Calu3 (cell line): ENCODE measurements at regions not wholly inside any gene's neighbourhood (a gene's known extent, or its start where the extent isn't known, plus 50 kb on each side); places are given as distances from the start of the nearest gene placed in this dataset.

Experiments used
- BruUV-seq: library from RNA; stranded (reverse); fragments of 400-500 nt; replicated peaks from 2 replicates; lab custom pipeline; 2021; lab: Mats Ljungman, UMichigan
- CTCF ChIA-PET: fragments of 300-600 bp; sonication (Branson Sonifier 250); formaldehyde crosslinking; loops from one replicate; lab custom pipeline; 2022; ENCODE audit warnings: antibody characterized with exemption; lab: Charles Lee
- DNase-seq: peaks from one replicate; pipeline ENCODE4 v3.0.0; 2022
- H3K27ac Mint-ChIP-seq: one replicate; pipeline ENCODE4 v1.8.0; 2022; ENCODE audit warnings: mixed read lengths; ENCODE audit not compliant: unreplicated experiment
- H3K27me3 Mint-ChIP-seq: one replicate; pipeline ENCODE4 v1.8.0; 2022; ENCODE audit warnings: mixed read lengths; ENCODE audit not compliant: unreplicated experiment
- H3K36me3 Mint-ChIP-seq: one replicate; pipeline ENCODE4 v1.8.0; 2022; ENCODE audit warnings: mild to moderate bottlenecking, moderate library complexity, mixed read lengths; ENCODE audit not compliant: insufficient read depth, unreplicated experiment
- H3K4me1 Mint-ChIP-seq: one replicate; pipeline ENCODE4 v1.8.0; 2022; ENCODE audit warnings: mild to moderate bottlenecking, low read depth, mixed read lengths; ENCODE audit not compliant: unreplicated experiment
- H3K4me3 Mint-ChIP-seq: one replicate; pipeline ENCODE4 v1.8.0; 2022; ENCODE audit warnings: mild to moderate bottlenecking, low read depth, moderate library complexity, mixed read lengths; ENCODE audit not compliant: unreplicated experiment
- H3K9me3 Mint-ChIP-seq: one replicate; pipeline ENCODE4 v1.8.0; 2022; ENCODE audit warnings: low read depth, mixed read lengths; ENCODE audit not compliant: unreplicated experiment
- intact Hi-C: fragments of 100-400 bp; cut with micrococcal nuclease; formaldehyde crosslinking; loops from one replicate; pipeline ENCODE4 v1.10.0; 2022; ENCODE audit not compliant: unreplicated experiment
- TF ChIP-seq, protein P1 (sequence below): fragments of 200-600 bp; IDR thresholded peaks from one replicate; pipeline ENCODE4 v1.8.0; 2022; ENCODE audit warnings: antibody characterized with exemption; ENCODE audit not compliant: unreplicated experiment

DNA sequence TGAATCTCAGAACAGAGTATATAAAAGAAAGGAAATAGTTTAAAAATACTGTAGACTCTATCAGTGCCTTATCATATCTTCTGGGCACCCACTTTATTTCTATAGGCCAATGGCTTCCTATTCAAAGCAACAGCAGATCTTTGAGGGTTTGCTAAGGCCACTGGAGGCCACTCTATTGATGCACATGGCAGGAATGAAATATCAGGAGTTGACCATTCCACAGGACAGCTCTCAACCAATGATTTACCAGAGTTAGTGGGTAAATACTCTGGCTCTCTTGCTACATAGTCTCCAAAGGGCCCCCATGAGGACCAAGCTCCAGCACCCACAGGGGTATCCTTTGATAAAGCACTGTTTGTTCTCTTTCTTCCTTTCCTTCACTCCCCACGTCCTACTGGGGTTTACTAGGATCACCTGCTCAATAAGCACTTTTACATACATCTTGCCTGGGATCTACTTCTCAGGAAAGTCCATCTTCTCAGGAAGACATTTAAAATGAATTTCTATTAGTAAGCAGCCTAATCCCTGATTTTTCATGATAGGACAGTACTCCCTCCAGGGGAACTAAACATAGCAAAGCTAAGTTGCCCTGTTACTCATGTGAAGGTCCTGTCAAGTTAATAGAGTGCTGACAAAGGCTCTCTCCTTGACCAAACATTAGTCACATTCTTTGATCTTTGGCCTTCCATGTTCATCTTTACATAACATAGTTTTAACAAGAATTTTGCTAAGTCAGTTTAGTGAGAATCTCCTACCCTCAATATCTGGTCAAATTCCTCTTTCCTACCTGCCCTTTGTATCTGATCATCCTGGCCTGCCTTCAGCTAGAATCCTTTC, 459.7 kb downstream of the GRXCR1 start:
- Mint-ChIP-seq H3K27me3 (no peaks in the 10 kb centered on the region), H3K36me3 (no peaks in the 10 kb centered on the region), H3K9me3 (no peaks in the 10 kb centered on the region), H3K4me1 (no peaks in the 10 kb centered on the region), H3K4me3 (no peak overlapping the region), H3K27ac (no peak overlapping the region)
- BruUV-seq, result no TSS peak
- DNase-seq, result no peak
- TF ChIP-seq, protein P1, sequence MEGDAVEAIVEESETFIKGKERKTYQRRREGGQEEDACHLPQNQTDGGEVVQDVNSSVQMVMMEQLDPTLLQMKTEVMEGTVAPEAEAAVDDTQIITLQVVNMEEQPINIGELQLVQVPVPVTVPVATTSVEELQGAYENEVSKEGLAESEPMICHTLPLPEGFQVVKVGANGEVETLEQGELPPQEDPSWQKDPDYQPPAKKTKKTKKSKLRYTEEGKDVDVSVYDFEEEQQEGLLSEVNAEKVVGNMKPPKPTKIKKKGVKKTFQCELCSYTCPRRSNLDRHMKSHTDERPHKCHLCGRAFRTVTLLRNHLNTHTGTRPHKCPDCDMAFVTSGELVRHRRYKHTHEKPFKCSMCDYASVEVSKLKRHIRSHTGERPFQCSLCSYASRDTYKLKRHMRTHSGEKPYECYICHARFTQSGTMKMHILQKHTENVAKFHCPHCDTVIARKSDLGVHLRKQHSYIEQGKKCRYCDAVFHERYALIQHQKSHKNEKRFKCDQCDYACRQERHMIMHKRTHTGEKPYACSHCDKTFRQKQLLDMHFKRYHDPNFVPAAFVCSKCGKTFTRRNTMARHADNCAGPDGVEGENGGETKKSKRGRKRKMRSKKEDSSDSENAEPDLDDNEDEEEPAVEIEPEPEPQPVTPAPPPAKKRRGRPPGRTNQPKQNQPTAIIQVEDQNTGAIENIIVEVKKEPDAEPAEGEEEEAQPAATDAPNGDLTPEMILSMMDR, result no peak
- intact Hi-C loops, result no loop called here
- CTCF ChIA-PET, result no interaction called here

GRCh38 chr4:43352859-43353258, 460.3 kb downstream of the GRXCR1 start:
- Mint-ChIP-seq H3K27ac (no peak overlapping the region), H3K27me3 (no peaks in the 10 kb centered on the region), H3K4me1 (no peaks in the 10 kb centered on the region), H3K36me3 (no peaks in the 10 kb centered on the region), H3K9me3 (no peaks in the 10 kb centered on the region), H3K4me3 (no peak overlapping the region)
- intact Hi-C loops, result no loop called here
- TF ChIP-seq, protein P1, result no peak
- BruUV-seq, result no TSS peak
- DNase-seq, result no peak
- CTCF ChIA-PET, result no interaction called here

DNA sequence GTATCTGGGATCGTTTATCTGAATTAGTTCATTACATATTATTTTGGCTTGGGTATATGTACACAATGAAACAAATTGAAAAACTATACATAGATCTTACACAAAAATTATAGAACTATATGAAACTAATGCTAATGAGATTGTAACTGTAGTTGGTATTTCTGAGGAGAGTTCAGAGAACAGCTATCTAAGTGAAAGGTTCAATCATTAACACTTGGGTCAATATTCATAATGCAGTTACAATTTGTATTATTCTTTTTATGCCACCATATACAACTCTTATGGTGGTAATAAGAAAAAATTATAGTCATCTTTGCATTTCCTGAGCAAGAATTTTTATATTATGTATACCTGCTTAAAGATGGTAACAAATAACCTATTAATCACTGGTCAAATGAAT, 461.0 kb downstream of the GRXCR1 start:
- Mint-ChIP-seq H3K4me3 (no peak overlapping the region), H3K36me3 (no peaks in the 10 kb centered on the region), H3K27ac (no peak overlapping the region), H3K9me3 (no peaks in the 10 kb centered on the region), H3K4me1 (no peaks in the 10 kb centered on the region), H3K27me3 (no peaks in the 10 kb centered on the region)
- DNase-seq, result no peak
- intact Hi-C loops, result no loop called here
- TF ChIP-seq, protein P1, result no peak
- CTCF ChIA-PET, result no interaction called here
- BruUV-seq, result no TSS peak

- Mint-ChIP-seq H3K9me3 (no peaks in the 10 kb centered on the region), H3K36me3 (no peaks in the 10 kb centered on the region), H3K4me3 (no peak overlapping the region), H3K27ac (no peak overlapping the region), H3K27me3 (no peaks in the 10 kb centered on the region), H3K4me1 (no peaks in the 10 kb centered on the region)
- intact Hi-C loops, result no loop called here
- no peak for DNase-seq
- CTCF ChIA-PET, result no interaction called here
- BruUV-seq, result no TSS peak
- TF ChIP-seq, protein P1, result no peak
Observed at GRCh38 chr4:43356786-43357185, 464.3 kb downstream of the GRXCR1 start.
